GM12878 (cell line): ENCODE measurements at regions not wholly inside any gene's neighbourhood (a gene's known extent, or its start where the extent isn't known, plus 50 kb on each side); places are given as distances from the start of the nearest gene placed in this dataset.

ENCODE experiments used
- ATAC-seq: fragments of 200-7000 bp; cut with Tn5 transposase; 3 replicates; pipeline ENCODE4 v1.9.1; 2020; ENCODE audit warnings: mild to moderate bottlenecking, moderate library complexity
- BruUV-seq: library from RNA; stranded (reverse); fragments of 400-500 nt; replicated peaks from 2 replicates; lab custom pipeline; 2021; lab: Mats Ljungman, UMichigan
- CTCF ChIA-PET: fragments of 300-600 bp; sonication (Branson Sonifier 250); formaldehyde crosslinking; extraction: SDS; loops from one replicate; lab custom pipeline; 2021; ENCODE audit warnings: inconsistent platforms; lab: Yijun Ruan, JAX
- POLR2A ChIA-PET: fragments of 350-600 bp; formaldehyde crosslinking; extraction: SDS; loops from one replicate; lab custom pipeline; 2021; ENCODE audit warnings: inconsistent platforms; lab: Charles Lee
- RAD21 ChIA-PET: fragments of 300-600 bp; sonication (Branson Sonifier 250); formaldehyde crosslinking; loops from one replicate; lab custom pipeline; 2023; ENCODE audit warnings: antibody characterized with exemption; ENCODE audit not compliant: unreplicated experiment; lab: Charles Lee
- SMC1A ChIA-PET: fragments of 300-600 bp; sonication (Branson Sonifier 250); formaldehyde crosslinking; loops from one replicate; lab custom pipeline; 2023; ENCODE audit not compliant: unreplicated experiment, uncharacterized antibody; lab: Charles Lee
- DNase-seq: peaks from one replicate; pipeline ENCODE4 v3.0.0-alpha.2; 2011; ENCODE audit warnings: low read depth, low spot score
- FAIRE-seq: peaks from 3 replicates; lab custom pipeline; 2011; peaks lifted over from hg19 to GRCh38; lab: Jason Lieb, UNC
- H2AFZ ChIP-seq: 2 replicates; pipeline ENCODE4 v1.6.0; 2011; ENCODE audit warnings: low read depth, low read length, control low read depth; ENCODE audit not compliant: control insufficient read depth
- H3K27ac ChIP-seq: 2 replicates; pipeline ENCODE4 v1.5.1; 2011; ENCODE audit warnings: control low read depth; ENCODE audit not compliant: control insufficient read depth, insufficient read depth
- H3K27me3 ChIP-seq, 2 experiments: replicated peaks in 1 of 2; 2 replicates each; pipeline versions ENCODE4 v1.6.0 to v1.6.1; 2011; ENCODE audit warnings: low read length in 1 of 2; ENCODE audit not compliant: control insufficient read depth in 2 of 2, insufficient read depth in 2 of 2
- H3K36me3 ChIP-seq, 2 experiments: 2 replicates each; pipeline ENCODE4 v1.5.1; 2011; ENCODE audit warnings: low read length in 1 of 2; ENCODE audit not compliant: control insufficient read depth in 2 of 2, insufficient read depth in 2 of 2
- H3K4me1 ChIP-seq: 2 replicates; pipeline ENCODE4 v1.6.1; 2011; ENCODE audit warnings: mild to moderate bottlenecking, low read length, moderate library complexity, mixed read lengths; ENCODE audit not compliant: control insufficient read depth, insufficient read depth
- H3K4me2 ChIP-seq: 2 replicates; pipeline ENCODE4 v1.6.0; 2011; ENCODE audit warnings: control low read depth; ENCODE audit not compliant: control insufficient read depth, insufficient read depth
- H3K4me3 ChIP-seq: fragments of 200-600 bp; sonication (generic); 2 replicates; pipeline ENCODE4 v1.5.1; 2016
- H3K79me2 ChIP-seq: 2 replicates; pipeline ENCODE4 v1.6.0; 2011; ENCODE audit warnings: low read length; ENCODE audit not compliant: control insufficient read depth, insufficient read depth
- H3K9ac ChIP-seq: 2 replicates; pipeline ENCODE4 v1.8.0; 2011; ENCODE audit warnings: low read length, control low read depth, mixed read lengths; ENCODE audit not compliant: control insufficient read depth, insufficient read depth
- H3K9me3 ChIP-seq: replicated peaks from 3 replicates; pipeline ENCODE4 v1.5.1; 2011; ENCODE audit warnings: mild to moderate bottlenecking, low read length; ENCODE audit not compliant: control insufficient read depth, insufficient read depth
- H4K20me1 ChIP-seq: 2 replicates; pipeline ENCODE4 v1.6.0; 2011; ENCODE audit not compliant: control insufficient read depth, insufficient read depth
- KLF5 ChIP-seq: fragments of 450-650 bp; IDR thresholded peaks from 2 replicates; pipeline ENCODE4 v1.6.1; 2014; ENCODE audit warnings: mild to moderate bottlenecking; ENCODE audit not compliant: partially characterized antibody
- MTA2 ChIP-seq: fragments of 450-650 bp; IDR thresholded peaks from 2 replicates; pipeline ENCODE4 v1.6.1; 2016; ENCODE audit warnings: low read depth, mild to moderate bottlenecking, moderate library complexity
- PKNOX1 ChIP-seq: fragments of 450-650 bp; IDR thresholded peaks from 2 replicates; pipeline ENCODE4 v1.6.1; 2016; ENCODE audit warnings: mild to moderate bottlenecking
- POLR2A ChIP-seq: IDR thresholded peaks from 2 replicates; pipeline ENCODE4 v1.6.1; 2011; ENCODE audit warnings: low read depth, mild to moderate bottlenecking, low read length
- RELA ChIP-seq: fragments of 450-650 bp; IDR thresholded peaks from 2 replicates; pipeline ENCODE4 v1.8.0; 2014; ENCODE audit warnings: borderline replicate concordance; ENCODE audit not compliant: partially characterized antibody
- RUNX3 ChIP-seq: IDR thresholded peaks from 2 replicates; pipeline ENCODE4 v1.6.1; 2012; ENCODE audit warnings: low read length, inconsistent platforms
- SIX5 ChIP-seq: IDR thresholded peaks from 2 replicates; pipeline ENCODE4 v1.6.1; 2011; ENCODE audit warnings: mild to moderate bottlenecking, low read depth, low read length, moderate library complexity; ENCODE audit not compliant: severe bottlenecking
- SMAD1 ChIP-seq: fragments of 450-650 bp; IDR thresholded peaks from 2 replicates; pipeline ENCODE4 v1.6.1; 2018; ENCODE audit warnings: mild to moderate bottlenecking, low read depth; ENCODE audit not compliant: partially characterized antibody
- SP1 ChIP-seq: IDR thresholded peaks from one replicate; pipeline ENCODE4 v1.6.1; 2011; ENCODE audit warnings: low read depth, low read length
- STAT1 ChIP-seq: fragments of 450-650 bp; conservative IDR thresholded peaks from 2 replicates; pipeline ENCODE4 v1.6.1; 2014; ENCODE audit warnings: antibody characterized with exemption, mild to moderate bottlenecking
- SUPT20H ChIP-seq: IDR thresholded peaks from 2 replicates; pipeline ENCODE4 v1.6.1; 2011; ENCODE audit warnings: low read depth, mild to moderate bottlenecking, low read length, moderate library complexity, borderline replicate concordance; ENCODE audit not compliant: control insufficient read depth
- TAF1 ChIP-seq: IDR thresholded peaks from 2 replicates; pipeline ENCODE4 v1.6.1; 2011; ENCODE audit warnings: mild to moderate bottlenecking, low read depth, low read length, borderline replicate concordance
- TCF7 ChIP-seq: IDR thresholded peaks from 2 replicates; pipeline ENCODE4 v1.6.1; 2014; ENCODE audit warnings: antibody characterized with exemption, borderline replicate concordance
- WGBS: methylation state at CpG from one replicate; pipeline ENCODE4 v1.1.6; 2016; ENCODE audit warnings: low lambda C conversion rate; ENCODE audit not compliant: insufficient replicate concordance, insufficient coverage; ENCODE audit errors: missing lambda C conversion rate; 5-methylcytosine and 5-hydroxymethylcytosine counted together
- in situ Hi-C: fragments of 300-500 bp; cut with MboI; formaldehyde crosslinking; loops from 9 replicates; pipeline ENCODE4 v1.14.3; 2018; ENCODE audit warnings: mixed read lengths
- intact Hi-C: fragments of 100-400 bp; cut with micrococcal nuclease; formaldehyde crosslinking; loops from one replicate; pipeline ENCODE4 v1.14.2; 2022; ENCODE audit not compliant: unreplicated experiment
- TF ChIP-seq, protein P1 (sequence below): IDR thresholded peaks from 2 replicates; pipeline ENCODE4 v1.6.1; 2011; ENCODE audit warnings: borderline replicate concordance, low read depth, mild to moderate bottlenecking, moderate library complexity, mixed read lengths, low read length; ENCODE audit not compliant: insufficient read depth; ENCODE audit errors: extremely low read length
- TF ChIP-seq, protein P2 (sequence below): IDR thresholded peaks from 2 replicates; pipeline ENCODE4 v1.6.1; 2011; ENCODE audit warnings: borderline replicate concordance, low read depth, mild to moderate bottlenecking, moderate library complexity, low read length; ENCODE audit not compliant: insufficient read depth, poor library complexity, severe bottlenecking

DNA sequence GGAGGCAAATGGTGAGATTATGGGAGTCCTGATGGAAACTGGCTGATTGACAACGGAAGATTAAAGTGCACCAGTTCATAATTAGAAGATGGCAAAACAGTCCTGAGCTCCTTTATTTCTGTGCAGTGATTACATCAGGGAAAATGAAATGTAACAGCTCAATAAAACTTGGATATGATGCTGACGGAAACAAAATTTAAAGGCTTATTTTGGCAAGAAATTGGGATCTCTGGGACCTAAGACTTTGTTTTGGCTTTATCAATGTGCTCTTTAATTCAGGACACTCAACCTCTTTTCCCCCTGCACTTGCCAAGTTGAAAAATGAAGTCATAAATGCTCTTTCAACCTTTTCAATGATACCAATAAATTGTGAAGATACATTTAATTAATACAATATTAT is 226.8 kb downstream of the C6orf118 start:
- Histone ChIP-seq H2AFZ (no peak overlapping the region), H3K27me3 (no peaks in the 10 kb centered on the region), H3K4me2 (no peak overlapping the region), H3K79me2 (no peaks in the 10 kb centered on the region), H3K9me3 (no peaks in the 10 kb centered on the region), H4K20me1 (no peaks in the 10 kb centered on the region), H3K9ac (no peak overlapping the region), H3K4me3 (no peak overlapping the region), H3K4me1 (no peaks in the 10 kb centered on the region), H3K36me3 (no peaks in the 10 kb centered on the region), H3K27ac (no peak overlapping the region)
- no TSS peak for BruUV-seq
- WGBS: 48% methylated on average over 2 of the region's 2 CpGs
- in situ Hi-C loops: no loop called here
- ATAC-seq (no peak), FAIRE-seq (no peak), DNase-seq (no peak)
- TF ChIP-seq SP1 (no peak), TCF7 (no peak), MTA2 (no peak), SUPT20H (no peak), PKNOX1 (no peak), STAT1 (no peak), SIX5 (no peak), SMAD1 (no peak), TAF1 (no peak), POLR2A (no peak), KLF5 (no peak), RELA (no peak), RUNX3 (no peak)
- TF ChIP-seq, protein P1, sequence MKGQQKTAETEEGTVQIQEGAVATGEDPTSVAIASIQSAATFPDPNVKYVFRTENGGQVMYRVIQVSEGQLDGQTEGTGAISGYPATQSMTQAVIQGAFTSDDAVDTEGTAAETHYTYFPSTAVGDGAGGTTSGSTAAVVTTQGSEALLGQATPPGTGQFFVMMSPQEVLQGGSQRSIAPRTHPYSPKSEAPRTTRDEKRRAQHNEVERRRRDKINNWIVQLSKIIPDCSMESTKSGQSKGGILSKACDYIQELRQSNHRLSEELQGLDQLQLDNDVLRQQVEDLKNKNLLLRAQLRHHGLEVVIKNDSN: no peak
- TF ChIP-seq, protein P2, sequence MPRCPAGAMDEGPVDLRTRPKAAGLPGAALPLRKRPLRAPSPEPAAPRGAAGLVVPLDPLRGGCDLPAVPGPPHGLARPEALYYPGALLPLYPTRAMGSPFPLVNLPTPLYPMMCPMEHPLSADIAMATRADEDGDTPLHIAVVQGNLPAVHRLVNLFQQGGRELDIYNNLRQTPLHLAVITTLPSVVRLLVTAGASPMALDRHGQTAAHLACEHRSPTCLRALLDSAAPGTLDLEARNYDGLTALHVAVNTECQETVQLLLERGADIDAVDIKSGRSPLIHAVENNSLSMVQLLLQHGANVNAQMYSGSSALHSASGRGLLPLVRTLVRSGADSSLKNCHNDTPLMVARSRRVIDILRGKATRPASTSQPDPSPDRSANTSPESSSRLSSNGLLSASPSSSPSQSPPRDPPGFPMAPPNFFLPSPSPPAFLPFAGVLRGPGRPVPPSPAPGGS: no peak
- RAD21 ChIA-PET: no interaction called here
- SMC1A ChIA-PET: no interaction called here
- intact Hi-C loops: no loop called here
- CTCF ChIA-PET: no interaction called here
- POLR2A ChIA-PET: no interaction called here
